Neural cell (in vitro differentiated cells): ENCODE measurements at regions not wholly inside any gene's neighbourhood (a gene's known extent, or its start where the extent isn't known, plus 50 kb on each side); places are given as distances from the start of the nearest gene placed in this dataset.

Source experiments
- EP300 ChIP-seq: fragments of 450-650 bp; conservative IDR thresholded peaks from 2 replicates; pipeline ENCODE4 v1.6.1; 2014; ENCODE audit warnings: antibody characterized with exemption, mild to moderate bottlenecking, moderate library complexity; ENCODE audit not compliant: poor library complexity, severe bottlenecking
- MXI1 ChIP-seq: fragments of 450-650 bp; conservative IDR thresholded peaks from 2 replicates; pipeline ENCODE4 v1.6.1; 2014; ENCODE audit warnings: antibody characterized with exemption, mild to moderate bottlenecking; ENCODE audit not compliant: poor library complexity, severe bottlenecking
- POLR2AphosphoS5 ChIP-seq: IDR thresholded peaks from 2 replicates; pipeline ENCODE4 v1.6.1; 2012
- RAD21 ChIP-seq: fragments of 450-650 bp; conservative IDR thresholded peaks from 2 replicates; pipeline ENCODE4 v1.6.1; 2014; ENCODE audit warnings: antibody characterized with exemption, mild to moderate bottlenecking, moderate library complexity
- SMC3 ChIP-seq: fragments of 450-650 bp; conservative IDR thresholded peaks from 2 replicates; pipeline ENCODE4 v1.6.1; 2014; ENCODE audit warnings: antibody characterized with exemption, mild to moderate bottlenecking, moderate library complexity; ENCODE audit not compliant: poor library complexity
- TAF1 ChIP-seq: IDR thresholded peaks from 2 replicates; pipeline ENCODE4 v1.6.1; 2012; ENCODE audit warnings: low read depth
- TF ChIP-seq, protein P1 (sequence below): fragments of 450-650 bp; IDR thresholded peaks from 2 replicates; pipeline ENCODE4 v1.5.1; 2014; ENCODE audit warnings: antibody characterized with exemption, mild to moderate bottlenecking, moderate library complexity; ENCODE audit not compliant: poor library complexity, severe bottlenecking
- TF ChIP-seq, protein P2 (sequence below): IDR thresholded peaks from 2 replicates; pipeline ENCODE4 v1.6.1; 2012; ENCODE audit warnings: borderline replicate concordance

DNA sequence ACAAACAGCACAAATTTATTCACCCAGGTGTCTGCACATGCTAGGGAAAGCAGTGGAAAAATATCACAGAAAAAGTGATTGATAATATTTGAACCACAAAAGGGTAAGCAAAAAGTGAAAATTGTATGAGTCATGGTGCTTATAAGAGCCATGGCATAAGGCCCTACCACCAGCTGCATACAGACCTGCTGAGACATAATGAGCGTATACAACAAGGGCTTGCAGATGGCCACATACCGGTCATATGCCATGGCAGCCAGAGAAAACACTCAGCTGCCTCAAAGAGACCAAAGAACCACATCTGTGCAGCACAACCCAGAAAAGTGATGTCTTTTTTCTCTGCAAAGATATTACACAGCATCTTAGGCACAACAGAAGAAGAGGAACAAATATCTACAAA, 71.4 kb upstream of the OR9G4 start:
- TF ChIP-seq, protein P1, sequence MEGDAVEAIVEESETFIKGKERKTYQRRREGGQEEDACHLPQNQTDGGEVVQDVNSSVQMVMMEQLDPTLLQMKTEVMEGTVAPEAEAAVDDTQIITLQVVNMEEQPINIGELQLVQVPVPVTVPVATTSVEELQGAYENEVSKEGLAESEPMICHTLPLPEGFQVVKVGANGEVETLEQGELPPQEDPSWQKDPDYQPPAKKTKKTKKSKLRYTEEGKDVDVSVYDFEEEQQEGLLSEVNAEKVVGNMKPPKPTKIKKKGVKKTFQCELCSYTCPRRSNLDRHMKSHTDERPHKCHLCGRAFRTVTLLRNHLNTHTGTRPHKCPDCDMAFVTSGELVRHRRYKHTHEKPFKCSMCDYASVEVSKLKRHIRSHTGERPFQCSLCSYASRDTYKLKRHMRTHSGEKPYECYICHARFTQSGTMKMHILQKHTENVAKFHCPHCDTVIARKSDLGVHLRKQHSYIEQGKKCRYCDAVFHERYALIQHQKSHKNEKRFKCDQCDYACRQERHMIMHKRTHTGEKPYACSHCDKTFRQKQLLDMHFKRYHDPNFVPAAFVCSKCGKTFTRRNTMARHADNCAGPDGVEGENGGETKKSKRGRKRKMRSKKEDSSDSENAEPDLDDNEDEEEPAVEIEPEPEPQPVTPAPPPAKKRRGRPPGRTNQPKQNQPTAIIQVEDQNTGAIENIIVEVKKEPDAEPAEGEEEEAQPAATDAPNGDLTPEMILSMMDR: no peak
- TF ChIP-seq POLR2AphosphoS5 (no peak), RAD21 (no peak), TAF1 (no peak), EP300 (no peak), SMC3 (no peak), MXI1 (no peak)
- TF ChIP-seq, protein P2, sequence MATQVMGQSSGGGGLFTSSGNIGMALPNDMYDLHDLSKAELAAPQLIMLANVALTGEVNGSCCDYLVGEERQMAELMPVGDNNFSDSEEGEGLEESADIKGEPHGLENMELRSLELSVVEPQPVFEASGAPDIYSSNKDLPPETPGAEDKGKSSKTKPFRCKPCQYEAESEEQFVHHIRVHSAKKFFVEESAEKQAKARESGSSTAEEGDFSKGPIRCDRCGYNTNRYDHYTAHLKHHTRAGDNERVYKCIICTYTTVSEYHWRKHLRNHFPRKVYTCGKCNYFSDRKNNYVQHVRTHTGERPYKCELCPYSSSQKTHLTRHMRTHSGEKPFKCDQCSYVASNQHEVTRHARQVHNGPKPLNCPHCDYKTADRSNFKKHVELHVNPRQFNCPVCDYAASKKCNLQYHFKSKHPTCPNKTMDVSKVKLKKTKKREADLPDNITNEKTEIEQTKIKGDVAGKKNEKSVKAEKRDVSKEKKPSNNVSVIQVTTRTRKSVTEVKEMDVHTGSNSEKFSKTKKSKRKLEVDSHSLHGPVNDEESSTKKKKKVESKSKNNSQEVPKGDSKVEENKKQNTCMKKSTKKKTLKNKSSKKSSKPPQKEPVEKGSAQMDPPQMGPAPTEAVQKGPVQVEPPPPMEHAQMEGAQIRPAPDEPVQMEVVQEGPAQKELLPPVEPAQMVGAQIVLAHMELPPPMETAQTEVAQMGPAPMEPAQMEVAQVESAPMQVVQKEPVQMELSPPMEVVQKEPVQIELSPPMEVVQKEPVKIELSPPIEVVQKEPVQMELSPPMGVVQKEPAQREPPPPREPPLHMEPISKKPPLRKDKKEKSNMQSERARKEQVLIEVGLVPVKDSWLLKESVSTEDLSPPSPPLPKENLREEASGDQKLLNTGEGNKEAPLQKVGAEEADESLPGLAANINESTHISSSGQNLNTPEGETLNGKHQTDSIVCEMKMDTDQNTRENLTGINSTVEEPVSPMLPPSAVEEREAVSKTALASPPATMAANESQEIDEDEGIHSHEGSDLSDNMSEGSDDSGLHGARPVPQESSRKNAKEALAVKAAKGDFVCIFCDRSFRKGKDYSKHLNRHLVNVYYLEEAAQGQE: no peak
